Hepatocyte (in vitro differentiated cells): ENCODE measurements at regions not wholly inside any gene's neighbourhood (a gene's known extent, or its start where the extent isn't known, plus 50 kb on each side); places are given as distances from the start of the nearest gene placed in this dataset.

Source experiments
- DNase-seq: peaks from one replicate; pipeline ENCODE4 v3.0.0-alpha.2; 2016; ENCODE audit warnings: low spot score
- H2AFZ ChIP-seq: fragments of 200-600 bp; sonication (generic); 2 replicates; pipeline ENCODE4 v1.6.0; 2016; ENCODE audit warnings: antibody characterized with exemption, mild to moderate bottlenecking
- H3K27ac ChIP-seq: fragments of 200-600 bp; sonication (generic); 2 replicates; pipeline ENCODE4 v1.5.1; 2016; ENCODE audit warnings: mild to moderate bottlenecking
- H3K27me3 ChIP-seq: fragments of 200-600 bp; sonication (generic); 2 replicates; pipeline ENCODE4 v1.6.1; 2016
- H3K36me3 ChIP-seq: fragments of 200-600 bp; sonication (generic); replicated peaks from 2 replicates; pipeline ENCODE4 v1.5.1; 2016; ENCODE audit warnings: low read depth; ENCODE audit not compliant: insufficient read depth
- H3K4me1 ChIP-seq: fragments of 200-600 bp; sonication (generic); 2 replicates; pipeline ENCODE4 v1.5.1; 2016; ENCODE audit warnings: mild to moderate bottlenecking, moderate library complexity; ENCODE audit not compliant: insufficient read depth
- H3K4me2 ChIP-seq: fragments of 200-600 bp; sonication (generic); 2 replicates; pipeline ENCODE4 v1.6.0; 2016
- H3K4me3 ChIP-seq: fragments of 200-600 bp; sonication (generic); 2 replicates; pipeline ENCODE4 v1.5.1; 2016; ENCODE audit warnings: mild to moderate bottlenecking
- H3K79me2 ChIP-seq: fragments of 200-600 bp; sonication (generic); 2 replicates; pipeline ENCODE4 v1.6.0; 2017; ENCODE audit warnings: mild to moderate bottlenecking
- H3K9me2 ChIP-seq: fragments of 200-600 bp; sonication (generic); replicated peaks from 2 replicates; pipeline ENCODE4 v1.6.0; 2017; ENCODE audit warnings: mild to moderate bottlenecking; ENCODE audit not compliant: insufficient read depth
- H3K9me3 ChIP-seq: fragments of 200-600 bp; sonication (generic); 2 replicates; pipeline ENCODE4 v1.5.1; 2016; ENCODE audit warnings: low read depth, mild to moderate bottlenecking
- H4K20me1 ChIP-seq: fragments of 200-600 bp; sonication (generic); 2 replicates; pipeline ENCODE4 v1.6.0; 2016; ENCODE audit warnings: mild to moderate bottlenecking; ENCODE audit not compliant: insufficient read depth, poor library complexity, severe bottlenecking
- CTCF ChIP-seq: fragments of 200-600 bp; sonication (generic); IDR thresholded peaks from 2 replicates; pipeline ENCODE4 v1.5.1; 2016; ENCODE audit warnings: antibody characterized with exemption, mild to moderate bottlenecking; ENCODE audit not compliant: poor library complexity
- EZH2 ChIP-seq: fragments of 200-600 bp; sonication (generic); IDR thresholded peaks from 2 replicates; pipeline ENCODE4 v1.6.1; 2016; ENCODE audit warnings: antibody characterized with exemption, mild to moderate bottlenecking, borderline replicate concordance
- EZH2phosphoT487 ChIP-seq: fragments of 200-600 bp; sonication (generic); IDR thresholded peaks from one replicate; pipeline ENCODE4 v1.6.1; 2018; ENCODE audit warnings: antibody characterized with exemption, mild to moderate bottlenecking, low read depth, moderate library complexity; ENCODE audit not compliant: unreplicated experiment, severe bottlenecking
- WGBS: methylation state at CpG from one replicate; pipeline ENCODE4 v1.1.6; 2016; ENCODE audit warnings: low lambda C conversion rate; ENCODE audit errors: missing lambda C conversion rate; 5-methylcytosine and 5-hydroxymethylcytosine counted together

DNA sequence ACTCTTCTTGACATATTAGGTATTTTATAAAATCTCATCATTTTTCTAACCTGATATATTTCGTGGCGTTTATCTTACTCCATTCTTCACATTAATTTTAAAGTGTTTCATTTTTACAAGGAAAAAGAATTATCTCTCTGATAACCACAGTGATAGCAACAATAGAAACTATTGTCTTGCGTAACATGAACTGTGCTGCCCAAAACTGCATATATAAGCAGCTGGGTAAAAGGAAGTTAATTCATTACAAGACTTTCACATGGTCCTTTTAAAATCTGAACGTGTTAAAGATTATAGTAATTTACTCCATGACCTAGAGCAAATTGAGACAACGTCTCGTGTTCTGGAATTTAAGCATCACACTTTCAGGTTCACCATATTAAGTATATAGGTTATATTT, 210.4 kb upstream of the GRIA4 start:
- Histone ChIP-seq H3K9me2 (no peaks in the 10 kb centered on the region), H3K79me2 (no peaks in the 10 kb centered on the region), H3K4me3 (no peak overlapping the region), H3K27me3 (no peaks in the 10 kb centered on the region), H2AFZ (no peak overlapping the region), H3K4me1 (no peaks in the 10 kb centered on the region), H4K20me1 (no peaks in the 10 kb centered on the region), H3K9me3 (no peaks in the 10 kb centered on the region), H3K4me2 (no peak overlapping the region), H3K36me3 (no peaks in the 10 kb centered on the region), H3K27ac (no peak overlapping the region)
- DNase-seq: no peak
- WGBS: 83% methylated on average over 6 of the region's 6 CpGs
- TF ChIP-seq EZH2phosphoT487 (no peak), CTCF (no peak), EZH2 (no peak)

DNA sequence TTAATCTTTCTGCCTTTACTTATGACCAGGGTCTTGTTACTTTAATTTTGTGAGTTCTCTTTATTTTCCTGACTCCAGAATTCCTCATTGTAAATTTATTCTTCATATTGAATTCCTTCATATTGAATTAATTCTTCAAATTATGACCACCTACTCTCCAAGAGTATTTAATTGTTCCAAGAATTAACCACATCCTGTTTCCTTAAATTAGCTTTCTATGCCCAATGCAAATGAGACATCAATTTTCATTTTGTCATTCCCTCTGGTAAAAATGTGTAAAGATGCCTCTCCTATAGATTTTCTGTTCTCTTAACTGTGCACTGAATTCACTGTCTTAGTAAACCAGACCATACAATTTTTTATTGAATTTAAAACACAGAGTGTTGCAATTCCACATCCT, 211.2 kb upstream of the GRIA4 start:
- Histone ChIP-seq H3K9me2 (no peaks in the 10 kb centered on the region), H4K20me1 (no peaks in the 10 kb centered on the region), H3K79me2 (no peaks in the 10 kb centered on the region), H2AFZ (no peak overlapping the region), H3K9me3 (no peaks in the 10 kb centered on the region), H3K4me1 (no peaks in the 10 kb centered on the region), H3K4me2 (no peak overlapping the region), H3K4me3 (no peak overlapping the region), H3K27me3 (no peaks in the 10 kb centered on the region), H3K36me3 (no peaks in the 10 kb centered on the region), H3K27ac (no peak overlapping the region)
- TF ChIP-seq EZH2phosphoT487 (no peak), CTCF (no peak), EZH2 (no peak)
- no peak for DNase-seq

- no peak overlapping the region for H3K27ac ChIP-seq
- no peaks in the 10 kb centered on the region for H3K9me3 ChIP-seq
- TF ChIP-seq CTCF: no peak
- no peaks in the 10 kb centered on the region for H3K4me1 ChIP-seq
- H3K36me3 ChIP-seq: no peaks in the 10 kb centered on the region
- H3K4me2 ChIP-seq: no peak overlapping the region
- WGBS: 61% methylated on average over 2 of the region's 2 CpGs
- no peak overlapping the region for H3K4me3 ChIP-seq
- no peaks in the 10 kb centered on the region for H3K9me2 ChIP-seq
- H3K27me3 ChIP-seq: no peaks in the 10 kb centered on the region
- H2AFZ ChIP-seq: no peak overlapping the region
- no peak for DNase-seq
- no peaks in the 10 kb centered on the region for H4K20me1 ChIP-seq
- H3K79me2 ChIP-seq: no peaks in the 10 kb centered on the region
These were observed 216.5 kb upstream of the GRIA4 start for GRCh38 chr11:105393326-105393725.

DNA sequence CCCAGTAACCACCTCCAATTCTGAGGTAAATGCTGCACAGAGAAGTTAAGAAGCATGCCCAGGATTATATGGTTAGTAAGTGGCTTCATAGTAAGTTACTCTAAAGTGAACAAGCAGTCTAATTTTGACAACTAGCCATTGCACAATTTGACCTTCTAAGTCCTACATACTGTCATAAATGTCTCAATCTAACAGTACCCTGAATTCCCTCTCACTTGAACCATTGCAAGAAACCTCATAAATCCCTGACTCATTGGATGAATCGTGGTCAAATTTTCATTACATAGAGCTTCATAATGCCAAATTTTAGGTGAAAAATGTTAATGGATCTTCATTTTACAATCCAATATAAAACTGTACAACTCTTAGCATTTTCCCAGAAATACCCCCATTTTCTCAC, 217.3 kb upstream of the GRIA4 start:
- H3K9me2 ChIP-seq: no peaks in the 10 kb centered on the region
- H3K4me3 ChIP-seq: no peak overlapping the region
- no peak overlapping the region for H3K27ac ChIP-seq
- H4K20me1 ChIP-seq: no peaks in the 10 kb centered on the region
- no peak for DNase-seq
- TF ChIP-seq EZH2: no peak
- H3K4me2 ChIP-seq: no peak overlapping the region
- H3K36me3 ChIP-seq: no peaks in the 10 kb centered on the region
- no peaks in the 10 kb centered on the region for H3K79me2 ChIP-seq
- no peak overlapping the region for H2AFZ ChIP-seq
- H3K27me3 ChIP-seq: no peaks in the 10 kb centered on the region
- no peaks in the 10 kb centered on the region for H3K9me3 ChIP-seq
- 93% methylated on average over 1 of the region's 1 CpG for WGBS
- no peaks in the 10 kb centered on the region for H3K4me1 ChIP-seq
